ENCODE measurements at regions not wholly inside any gene's neighbourhood (a gene's known extent, or its start where the extent isn't known, plus 50 kb on each side); places are given as distances from the start of the nearest gene placed in this dataset.

DNA sequence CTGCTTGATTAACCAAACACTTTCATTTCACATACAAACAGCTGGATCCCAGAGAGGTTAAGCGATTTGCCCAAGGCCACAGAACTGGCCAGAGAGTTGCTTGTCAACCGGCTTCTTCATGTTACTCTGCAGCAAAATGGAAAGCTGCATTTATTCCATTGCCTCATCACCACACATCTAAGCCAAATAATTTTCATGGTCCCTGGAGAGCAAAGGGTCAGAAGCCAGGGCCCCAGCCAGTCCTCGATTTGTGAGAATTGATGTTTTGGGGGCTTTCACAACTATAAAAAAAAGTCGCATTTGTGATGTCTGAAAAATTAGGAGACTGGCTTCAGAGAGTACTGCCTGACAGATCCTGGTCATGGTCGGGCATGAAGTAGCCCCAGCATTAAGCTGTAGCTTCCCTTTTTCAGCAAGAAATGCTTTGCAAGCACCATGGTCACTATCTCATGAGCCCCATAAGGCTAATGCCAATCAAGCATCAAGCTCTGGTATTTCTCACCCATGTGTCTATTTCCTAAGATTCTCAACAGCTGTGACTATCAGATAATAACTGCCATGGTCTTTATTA lies 95.8 kb downstream of the BANF2 start:
- H3K36me3 Mint-ChIP-seq, result peaks cover 0 to 6% of the 10 kb centered on the region in 2 donors
- DNase-seq (ENCODE audit: low spot score in 2 of 2) (no peak), ATAC-seq (no peak)
- peaks cover 0 to 12% of the 10 kb centered on the region in 2 donors for H3K9me3 Mint-ChIP-seq
- no peak overlapping the region for H3K27ac Mint-ChIP-seq

DNA sequence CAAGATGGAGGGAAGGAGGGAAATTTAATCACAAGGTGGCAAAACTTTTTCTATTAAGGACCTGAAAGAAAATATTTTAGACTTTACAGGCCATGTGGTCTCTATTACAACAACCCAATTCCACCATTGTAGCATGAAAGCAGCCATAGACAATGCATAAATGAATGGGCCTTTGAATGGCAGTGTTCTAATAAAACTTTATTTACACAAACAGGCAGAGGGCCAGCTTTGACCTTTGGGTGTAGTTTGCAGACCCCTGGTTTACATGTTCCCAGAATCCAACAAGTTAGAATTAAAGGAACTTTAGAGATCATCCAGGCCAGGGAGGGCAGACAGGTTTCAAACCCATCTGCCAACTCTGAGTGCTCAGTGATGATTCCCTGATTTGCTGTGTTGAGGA lies 95.2 kb downstream of the BANF2 start:
- H3K9me3 Mint-ChIP-seq, result peaks cover 0 to 12% of the 10 kb centered on the region in 2 donors
- H3K36me3 Mint-ChIP-seq, result peaks cover 0 to 6% of the 10 kb centered on the region in 2 donors
- ATAC-seq, result no peak
- DNase-seq (ENCODE audit: low spot score in 2 of 2), result no peak
- no peak overlapping the region for H3K27ac Mint-ChIP-seq

DNA sequence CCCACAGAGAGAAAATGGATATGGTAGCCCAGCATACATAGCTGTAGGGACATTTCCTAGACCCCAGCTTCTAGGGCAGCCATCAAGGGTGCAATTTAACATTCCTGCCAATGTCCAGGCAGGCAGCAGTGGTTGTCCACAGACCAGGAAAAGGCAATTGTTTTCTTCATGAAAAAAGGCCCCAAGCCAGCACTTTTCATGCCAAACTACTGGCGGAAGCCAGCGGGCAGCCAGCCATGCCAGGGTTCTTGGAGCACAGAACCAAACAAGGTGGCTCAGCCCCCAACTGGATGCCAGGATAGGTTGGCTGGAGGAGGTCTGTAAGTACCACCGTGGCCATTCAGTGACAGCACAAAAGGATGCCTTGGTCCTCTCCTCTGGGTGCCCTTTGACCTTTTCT lies 94.6 kb downstream of the BANF2 start:
- no peak for ATAC-seq
- Mint-ChIP-seq H3K27ac (no peak overlapping the region), H3K36me3 (peaks cover 0 to 6% of the 10 kb centered on the region in 2 donors), H3K9me3 (peaks cover 0 to 9% of the 10 kb centered on the region in 2 donors)
- DNase-seq (ENCODE audit: low spot score in 2 of 2), result no peak

DNA sequence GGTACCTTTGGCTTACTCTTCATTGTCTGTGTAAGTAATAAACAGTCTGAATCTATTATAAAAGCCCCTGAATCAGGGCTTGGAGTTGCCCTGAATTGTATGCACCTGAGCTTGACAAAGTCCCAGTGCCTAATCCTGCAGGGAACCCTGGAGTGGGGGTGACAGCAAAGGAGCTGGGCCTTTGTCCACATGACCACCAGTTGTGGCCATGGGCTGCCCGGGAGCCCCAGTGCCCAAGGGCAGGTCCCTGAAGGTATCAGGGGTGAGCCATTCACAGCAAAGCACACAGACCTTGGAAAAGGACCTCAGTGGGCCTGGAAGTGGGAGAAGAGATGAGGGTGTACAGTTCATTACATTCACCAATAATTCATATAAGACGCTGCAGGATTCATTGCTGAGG lies 94.2 kb downstream of the BANF2 start:
- no peak overlapping the region for H3K27ac Mint-ChIP-seq
- H3K9me3 Mint-ChIP-seq, result peaks cover 0 to 5% of the 10 kb centered on the region in 2 donors
- no peak for DNase-seq (ENCODE audit: low spot score in 2 of 2)
- H3K36me3 Mint-ChIP-seq, result peaks cover 0 to 5% of the 10 kb centered on the region in 2 donors
- ATAC-seq, result no peak

DNA sequence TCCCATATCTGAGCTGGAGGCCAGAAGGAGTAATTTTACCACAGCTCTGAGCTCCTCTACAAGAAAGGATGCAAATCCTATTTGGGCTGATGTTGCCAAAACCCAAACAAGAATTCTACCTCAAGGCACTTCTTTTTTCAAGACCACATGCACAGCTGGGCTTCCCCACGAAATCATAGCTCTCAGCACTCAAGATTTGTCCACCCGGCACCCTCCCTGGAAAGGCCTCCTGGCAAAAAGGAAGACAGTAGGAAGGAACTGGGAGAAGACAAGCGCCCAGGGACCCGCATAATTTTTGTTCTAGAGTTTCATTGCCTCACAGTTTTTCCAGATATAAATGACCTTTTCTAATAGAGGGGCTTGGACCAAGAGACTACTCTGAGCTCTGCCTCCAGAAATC lies 90.5 kb downstream of the BANF2 start:
- H3K36me3 Mint-ChIP-seq, result no peaks in the 10 kb centered on the region
- H3K27ac Mint-ChIP-seq, result no peak overlapping the region
- DNase-seq (ENCODE audit: low spot score in 2 of 2) (no peak), ATAC-seq (no peak)
- H3K9me3 Mint-ChIP-seq, result no peaks in the 10 kb centered on the region

DNA sequence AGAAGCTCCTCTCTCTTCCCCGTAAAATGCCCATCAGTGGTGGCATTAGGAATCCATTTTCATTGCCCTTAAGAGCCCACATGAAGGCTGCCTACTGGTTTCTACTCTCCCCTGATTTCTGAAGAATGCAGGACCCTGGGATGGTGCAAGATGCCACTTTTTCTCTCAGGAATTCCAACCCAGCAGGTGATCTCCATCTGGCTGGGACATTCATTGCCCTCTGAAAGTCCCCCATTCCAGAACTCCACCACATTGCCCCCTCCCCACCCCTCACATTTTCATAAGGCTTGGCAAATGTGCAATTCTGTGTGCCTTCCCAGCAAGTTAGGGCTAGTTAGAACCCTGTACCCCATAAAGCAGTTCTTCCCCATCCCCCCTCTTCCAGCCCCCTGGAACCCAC lies 88.0 kb downstream of the BANF2 start:
- Mint-ChIP-seq H3K36me3 (no peaks in the 10 kb centered on the region), H3K9me3 (no peaks in the 10 kb centered on the region), H3K27ac (no peak overlapping the region)
- no peak for DNase-seq (ENCODE audit: low spot score in 2 of 2)
- ATAC-seq, result no peak

DNA sequence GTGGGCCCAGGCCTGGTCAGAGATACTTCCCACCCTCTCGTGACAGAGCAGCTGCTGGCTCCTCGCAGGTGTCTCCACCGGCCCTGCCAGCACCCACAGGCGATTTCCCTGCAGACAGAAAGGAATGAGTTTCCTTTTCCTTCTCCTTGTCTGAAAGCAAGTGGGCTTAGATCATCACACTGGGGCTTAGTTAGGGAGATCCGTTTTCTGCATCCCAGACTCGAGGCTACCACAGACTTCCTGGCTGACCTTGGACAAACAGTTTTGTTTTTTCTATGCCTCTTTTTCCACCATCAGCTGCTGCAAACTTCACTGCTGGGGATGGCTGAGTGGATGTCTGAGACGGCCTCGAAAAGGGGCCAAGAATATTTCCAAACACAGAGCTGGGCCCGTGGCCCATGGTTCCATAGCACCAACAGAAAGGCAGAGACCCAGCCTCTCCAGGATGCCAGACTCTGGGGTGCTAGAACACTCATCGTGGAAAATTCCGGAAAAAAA lies 86.5 kb downstream of the BANF2 start:
- H3K27ac Mint-ChIP-seq, result no peak overlapping the region
- no peak for DNase-seq (ENCODE audit: low spot score in 2 of 2)
- no peaks in the 10 kb centered on the region for H3K36me3 Mint-ChIP-seq
- ATAC-seq, result no peak
- no peaks in the 10 kb centered on the region for H3K9me3 Mint-ChIP-seq

Data from activated naive CD4-positive, alpha-beta T cell treated with anti-CD3 and anti-CD28 coated beads, Interleukin-2, amount 50 U/mL, for 72 hours (primary cell).